ENCODE measurements at regions not wholly inside any gene's neighbourhood (a gene's known extent, or its start where the extent isn't known, plus 50 kb on each side); places are given as distances from the start of the nearest gene placed in this dataset.
"Not testable (repeated sequence)": the region's sequence is repeated elsewhere in the genome, so short reads cannot be mapped to it uniquely, and the experiment has no call there.

DNA sequence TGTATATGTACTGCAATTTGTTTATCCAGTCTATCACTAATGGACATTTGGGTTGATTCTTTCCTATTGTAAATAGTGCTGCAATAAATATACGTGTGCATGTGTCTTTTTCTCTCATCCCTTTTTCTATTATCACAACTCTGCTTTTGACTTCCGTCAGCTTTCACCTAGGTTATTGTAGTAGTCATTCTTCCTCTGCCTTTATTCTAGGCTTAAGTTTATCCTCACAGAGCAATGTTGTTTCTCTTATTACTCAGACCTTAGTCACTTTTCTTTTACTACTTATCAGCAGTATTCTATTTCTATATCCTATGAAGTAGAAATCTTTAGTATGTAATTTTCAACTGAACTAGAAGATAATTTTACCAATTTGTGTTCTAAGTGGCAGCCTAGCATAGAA is 175.3 kb upstream of the SEMA3E start:
- no peak for DNase-seq

DNA sequence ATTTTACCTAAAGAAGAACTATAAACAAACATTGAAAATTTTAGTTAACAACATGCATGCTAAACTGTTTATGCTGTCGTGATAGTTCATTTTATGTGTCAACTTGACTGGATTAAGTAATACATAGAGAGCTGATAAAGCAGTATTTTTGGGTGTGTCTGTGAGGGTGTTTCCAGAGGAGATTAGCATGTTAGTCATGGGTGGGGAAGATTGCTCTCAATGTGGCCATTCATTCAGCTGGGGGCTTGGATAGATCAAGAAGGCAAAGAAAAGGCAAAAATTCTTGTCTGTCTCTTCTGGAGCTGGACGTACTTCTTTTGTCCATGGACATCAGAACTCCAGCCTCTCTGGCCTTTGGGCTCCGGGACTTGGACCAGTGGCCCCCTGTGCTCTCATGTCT is 172.9 kb upstream of the SEMA3E start:
- no peak for DNase-seq

DNA sequence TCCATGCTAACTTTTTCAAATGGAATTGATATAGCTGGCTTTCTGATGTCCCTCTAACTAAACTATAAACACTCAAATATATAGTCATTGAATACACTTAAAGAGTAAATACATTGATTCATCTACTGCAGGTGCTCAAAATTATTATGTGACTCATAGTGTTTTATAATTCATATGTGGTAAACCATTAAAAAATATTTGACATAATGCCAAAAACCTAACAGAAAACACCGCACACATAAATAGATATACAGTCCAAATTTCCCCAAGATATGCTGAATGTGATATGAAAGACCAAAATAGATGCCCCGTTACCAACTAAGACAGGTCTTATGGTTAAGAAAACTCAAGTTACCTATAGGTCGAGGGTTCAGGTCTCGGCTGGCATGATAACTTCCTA is 171.7 kb upstream of the SEMA3E start:
- no peak for DNase-seq

DNA sequence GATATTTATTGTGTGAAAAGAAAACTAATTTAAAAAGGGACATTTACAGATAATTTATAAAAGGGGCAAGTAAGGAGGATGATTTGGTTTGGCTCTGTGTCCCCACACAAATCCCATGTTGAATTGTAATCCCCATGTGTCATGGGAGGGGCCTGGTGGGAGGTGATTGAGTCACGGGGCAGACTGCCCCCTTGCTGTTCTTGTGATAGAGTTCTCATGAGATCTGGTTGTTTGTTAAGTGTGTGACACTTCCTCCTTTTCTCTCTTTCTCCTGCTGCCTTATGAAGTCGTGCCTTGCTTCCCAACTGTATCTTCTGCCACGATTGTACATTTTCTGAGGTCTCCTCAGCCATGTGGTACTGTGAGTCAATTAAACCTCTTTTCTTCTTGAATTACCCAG is 171.0 kb upstream of the SEMA3E start:
- no peak for DNase-seq

DNA sequence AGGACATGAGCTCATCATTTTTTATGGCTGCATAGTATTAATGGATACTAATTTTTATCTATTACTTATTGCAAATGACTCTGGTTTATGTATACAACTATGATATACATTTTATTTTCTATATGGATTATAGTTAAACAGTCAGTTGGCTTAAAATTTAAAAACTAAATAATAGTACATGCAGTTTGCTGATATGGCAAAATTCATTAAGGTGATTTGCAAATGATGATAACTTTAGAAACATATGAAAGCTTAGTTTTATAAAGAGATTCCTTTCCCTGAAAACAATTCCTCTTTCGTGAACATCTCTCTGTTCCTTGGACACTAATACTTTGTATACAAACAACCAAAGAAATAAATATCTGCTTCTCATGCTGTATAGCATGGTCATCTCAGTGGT is 165.5 kb upstream of the SEMA3E start:
- no peak for DNase-seq

DNA sequence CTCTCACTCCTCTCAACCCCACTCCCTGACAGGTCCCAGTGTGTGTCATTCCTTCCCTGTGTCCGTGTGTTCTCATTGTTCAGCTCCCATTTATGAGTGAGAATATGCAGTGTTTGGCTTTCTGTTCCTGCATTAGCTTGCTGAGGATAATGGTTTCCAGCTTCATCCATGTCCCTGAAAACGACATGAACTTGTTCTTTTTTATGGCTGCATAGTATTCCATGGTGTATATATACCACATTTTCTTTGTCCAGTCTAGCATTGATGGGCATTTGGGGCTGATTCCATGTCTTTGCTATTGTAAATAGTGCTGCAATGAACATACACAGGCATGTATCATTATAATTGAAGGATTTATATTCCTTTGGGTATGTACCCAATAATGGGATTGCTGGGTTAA is 163.6 kb upstream of the SEMA3E start:
- not testable (repeated sequence) for DNase-seq

DNA sequence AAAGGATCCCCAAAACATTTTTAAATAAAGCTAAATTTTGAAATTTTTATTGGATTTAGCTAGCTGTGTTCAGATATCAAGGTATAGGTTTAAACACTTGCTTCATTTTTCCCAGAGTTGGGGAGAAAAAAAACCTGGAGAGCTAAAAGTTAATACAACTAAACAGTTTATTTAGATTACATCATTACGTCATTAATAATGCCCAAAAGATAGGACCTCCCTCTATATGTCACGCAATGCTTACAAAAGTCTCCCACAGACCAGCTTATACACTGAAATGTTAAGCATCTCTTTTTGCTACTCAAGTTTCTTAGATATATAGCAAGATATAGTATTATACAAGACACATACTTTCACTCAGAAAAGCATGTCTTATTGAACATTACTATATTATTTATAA is 160.0 kb upstream of the SEMA3E start:
- no peak for DNase-seq

DNA sequence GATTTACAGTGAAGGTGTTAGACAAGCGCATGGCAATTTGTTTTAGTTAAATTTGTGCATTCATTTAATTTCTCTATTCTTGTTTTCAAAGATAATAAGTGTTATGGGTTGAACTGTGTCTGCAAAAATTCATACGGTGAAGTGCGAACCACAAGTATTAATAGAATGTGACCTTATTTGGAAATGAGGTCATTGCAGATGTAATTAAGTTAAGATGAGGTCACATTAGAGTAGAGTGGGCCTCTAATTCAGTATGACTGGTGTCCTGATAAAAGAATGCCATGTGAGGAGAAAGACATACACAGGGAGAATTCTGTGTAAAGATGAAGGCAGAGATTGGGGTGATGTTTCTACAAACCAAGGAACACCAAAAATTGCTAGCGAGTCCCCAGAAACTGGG is 158.8 kb upstream of the SEMA3E start:
- DNase-seq = no peak

DNA sequence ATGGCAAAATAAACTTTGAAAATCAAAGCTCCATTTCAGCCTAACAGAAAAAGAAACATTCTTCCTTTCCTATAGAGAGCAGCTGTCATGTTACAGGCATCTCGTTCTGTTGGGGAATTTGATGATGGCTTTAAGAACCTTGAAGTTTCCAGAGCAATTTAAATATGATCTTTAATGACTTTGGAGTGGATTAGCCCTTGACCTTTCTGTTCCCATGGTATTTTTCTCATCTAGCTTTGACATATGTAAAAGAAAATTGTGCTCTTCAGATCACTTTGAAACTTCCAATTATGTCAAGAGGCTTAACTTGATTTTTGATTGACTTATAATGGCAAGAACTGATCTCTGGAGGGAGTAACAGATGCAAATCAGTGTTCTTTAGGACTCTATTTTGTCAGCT is 157.6 kb upstream of the SEMA3E start:
- DNase-seq = peak; percentile 96

DNA sequence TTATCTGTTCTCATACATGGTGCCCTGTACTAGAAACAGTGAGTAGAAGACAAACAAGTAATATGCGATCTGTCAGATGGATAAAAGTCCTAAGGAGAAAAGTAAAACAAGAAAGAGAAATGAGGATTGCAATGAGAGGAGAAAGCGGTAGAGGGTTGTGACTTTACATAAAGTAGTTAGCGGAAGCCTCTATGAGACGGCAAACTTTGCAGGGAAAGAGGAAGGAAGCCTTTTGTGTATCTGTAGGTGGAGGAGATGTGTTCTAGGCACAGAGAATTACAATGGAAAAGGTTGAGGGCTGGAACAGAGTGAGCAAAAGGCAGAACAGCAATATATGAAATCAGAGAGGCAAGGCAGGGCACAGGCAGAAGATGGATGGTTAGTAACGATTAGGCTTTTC is 150.4 kb upstream of the SEMA3E start:
- DNase-seq = no peak

DNA sequence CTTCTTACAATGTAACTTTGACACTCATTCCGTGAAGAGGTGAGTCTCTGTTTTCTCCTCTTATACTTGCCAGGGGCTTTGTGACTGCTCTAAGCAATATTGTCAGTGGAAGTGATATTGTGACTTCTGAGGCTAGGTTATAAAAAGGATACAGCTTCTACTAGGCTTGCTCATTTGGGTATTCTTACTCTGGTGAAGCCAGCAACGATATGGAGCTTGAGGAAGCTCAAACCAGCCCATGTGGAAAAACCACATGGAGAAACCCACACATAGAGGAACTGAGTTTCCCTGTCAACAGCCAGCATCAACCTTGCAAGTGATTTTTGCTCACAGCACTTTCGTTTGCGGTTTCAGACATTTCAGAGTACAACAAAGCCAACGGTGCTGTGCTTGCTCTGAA is 149.6 kb upstream of the SEMA3E start:
- no peak for DNase-seq

DNA sequence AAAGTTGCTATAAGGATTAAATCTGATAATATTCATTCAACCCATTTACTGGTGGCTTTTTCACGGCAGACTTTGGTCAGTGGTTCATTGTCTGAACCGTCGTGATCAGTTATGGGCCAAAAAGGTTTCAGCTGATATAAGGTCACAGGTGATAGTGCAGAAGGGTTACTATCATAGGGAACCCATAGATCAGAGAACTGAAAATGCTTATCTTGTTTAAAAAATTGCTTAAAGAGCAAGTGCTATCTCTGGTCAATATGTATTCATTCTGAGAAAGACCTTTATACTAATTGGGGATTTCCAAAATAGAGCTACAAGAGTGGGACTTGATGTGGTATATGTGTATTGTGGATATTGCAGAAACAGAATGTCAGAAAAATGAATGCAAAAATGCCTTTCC is 147.8 kb upstream of the SEMA3E start:
- no peak for DNase-seq

DNA sequence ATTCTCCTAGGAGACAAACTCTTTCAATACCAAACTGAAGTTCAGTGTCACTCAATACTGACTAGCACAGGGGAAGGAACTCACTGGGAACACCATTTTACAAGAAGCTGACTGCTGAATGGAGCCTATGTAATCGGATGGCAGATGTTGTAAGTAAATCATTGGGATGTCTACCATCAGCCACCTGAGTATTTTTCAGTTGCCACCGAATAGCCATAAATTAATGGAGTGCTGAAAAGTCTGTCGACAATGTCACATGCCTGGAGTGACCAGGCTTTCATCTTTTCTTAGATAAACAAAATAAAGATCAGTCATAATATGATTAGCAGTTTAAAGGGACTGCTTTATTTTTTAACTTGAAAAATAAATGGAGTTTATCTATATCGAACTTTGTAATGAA is 145.9 kb upstream of the SEMA3E start:
- no peak for DNase-seq

DNA sequence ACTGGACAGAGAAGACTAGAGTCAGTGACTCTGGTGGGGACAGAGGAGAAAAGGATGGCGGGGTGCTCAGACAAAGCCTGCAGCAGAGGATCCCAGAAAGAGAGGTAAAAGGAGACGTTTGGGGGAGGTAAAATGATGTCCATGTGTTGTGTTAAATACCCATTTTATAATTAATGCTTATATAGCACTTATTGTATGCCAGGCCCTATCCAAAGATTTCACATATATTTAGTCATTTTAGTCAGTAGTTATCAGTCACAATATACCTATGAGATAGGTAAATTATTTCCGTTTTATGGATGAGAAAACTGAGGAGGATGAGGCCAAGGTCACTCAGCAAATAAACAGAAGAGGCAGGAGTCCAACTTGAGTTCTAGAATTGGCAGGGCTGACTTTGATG is 144.6 kb upstream of the SEMA3E start:
- DNase-seq = no peak

DNA sequence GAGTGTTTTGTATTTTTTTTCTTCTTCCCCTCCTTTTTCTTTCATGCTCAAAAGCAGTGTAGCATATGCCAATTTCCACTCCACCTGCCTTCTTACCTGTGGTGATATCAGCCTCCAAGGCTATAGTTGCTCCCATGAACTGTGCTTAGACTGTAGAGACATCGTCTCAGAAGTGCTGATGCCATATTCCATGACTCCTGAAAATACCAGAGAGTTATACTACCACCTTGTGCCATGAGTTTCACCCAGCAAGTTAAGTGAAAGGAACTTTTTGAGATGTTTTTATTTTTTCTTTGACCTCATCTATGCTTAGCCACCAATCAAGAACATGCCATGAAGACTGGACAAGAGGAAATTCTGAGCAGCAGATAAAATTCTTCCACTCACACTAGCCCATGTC is 142.8 kb upstream of the SEMA3E start:
- no peak for DNase-seq

DNA sequence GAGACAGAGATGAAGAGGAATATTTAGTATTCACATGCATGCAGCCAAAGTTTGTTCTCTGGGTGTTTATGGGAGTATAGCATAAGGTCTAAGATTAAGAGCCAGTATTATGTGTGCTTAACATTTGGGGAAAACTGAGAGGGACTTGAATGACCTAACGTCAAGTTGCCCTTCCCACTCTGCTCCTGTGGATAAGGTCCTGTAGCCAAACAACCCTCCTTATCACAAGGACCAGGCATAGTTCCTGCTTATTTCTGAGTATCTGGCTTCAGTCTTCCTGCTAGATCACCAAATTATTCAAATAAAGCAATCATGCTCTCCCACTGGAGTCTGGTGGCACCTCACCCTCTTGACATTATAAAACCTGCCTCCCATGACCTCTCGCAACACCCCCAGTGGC is 137.9 kb upstream of the SEMA3E start:
- no peak for DNase-seq

DNA sequence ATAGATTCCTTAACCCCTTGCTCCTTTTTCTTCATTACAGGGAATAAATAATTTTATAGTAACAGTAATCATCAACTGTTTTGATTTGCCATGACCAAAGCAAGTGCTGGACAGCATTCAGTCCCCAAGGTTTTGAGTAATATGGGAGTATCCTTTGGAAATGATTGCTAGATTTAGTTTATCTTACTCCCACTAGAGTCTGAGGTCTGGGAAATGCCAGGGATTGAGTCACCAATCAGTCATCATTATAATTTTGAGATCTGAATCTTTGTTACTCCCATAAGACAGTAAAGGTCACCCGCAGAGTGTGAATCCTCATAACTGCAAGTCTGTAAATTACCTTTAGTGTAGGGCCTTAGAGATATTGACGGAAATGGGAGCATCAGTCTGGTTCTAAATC is 133.7 kb upstream of the SEMA3E start:
- no peak for DNase-seq

DNA sequence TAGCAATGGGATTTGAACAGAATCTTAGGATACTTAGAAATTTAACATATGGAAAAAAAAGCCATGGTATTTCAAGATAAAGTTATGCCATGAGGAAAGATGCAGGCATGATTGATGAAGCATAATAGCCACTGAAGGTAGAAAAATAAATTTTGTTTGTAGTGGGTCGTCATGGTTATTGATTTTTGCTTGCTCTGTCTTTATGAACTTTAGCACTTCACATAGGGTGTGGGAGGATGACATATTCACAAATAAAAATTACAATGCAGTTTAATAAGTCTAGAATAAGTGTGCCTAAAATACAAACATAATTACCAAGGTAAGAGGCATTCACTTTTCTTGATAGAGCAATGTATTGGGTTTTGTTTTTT is 129.1 kb upstream of the SEMA3E start:
- DNase-seq = no peak

DNA sequence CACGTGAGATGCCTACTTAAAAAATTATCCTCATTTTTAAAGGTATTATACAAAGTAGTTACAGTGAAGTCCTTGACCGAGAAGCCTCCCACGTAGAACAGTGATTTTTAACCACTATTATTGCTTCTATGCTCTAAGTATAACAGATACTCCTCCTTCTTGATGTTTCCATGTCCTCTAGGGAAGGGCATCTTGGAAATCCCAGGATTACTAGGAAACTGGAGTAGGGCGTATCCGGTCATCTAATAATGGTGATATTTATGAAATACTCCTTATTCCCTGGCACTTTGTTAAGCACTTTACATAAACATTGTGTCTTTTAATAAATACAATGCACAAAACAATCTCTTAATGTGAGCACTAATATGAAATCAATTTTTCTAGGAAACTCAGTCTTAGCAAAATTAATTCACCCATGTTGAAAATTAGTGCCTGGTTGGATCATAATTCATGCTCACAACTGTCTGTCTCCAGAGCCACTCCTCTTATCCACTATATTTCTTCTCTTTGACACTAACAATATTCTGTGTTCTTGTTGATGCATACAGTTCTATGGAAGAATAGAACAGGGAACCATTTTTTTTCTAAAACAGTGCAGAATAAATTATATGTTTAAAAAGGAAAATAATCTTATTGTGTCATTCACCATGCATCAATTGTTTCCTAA is 128.6 kb upstream of the SEMA3E start:
- DNase-seq = no peak

DNA sequence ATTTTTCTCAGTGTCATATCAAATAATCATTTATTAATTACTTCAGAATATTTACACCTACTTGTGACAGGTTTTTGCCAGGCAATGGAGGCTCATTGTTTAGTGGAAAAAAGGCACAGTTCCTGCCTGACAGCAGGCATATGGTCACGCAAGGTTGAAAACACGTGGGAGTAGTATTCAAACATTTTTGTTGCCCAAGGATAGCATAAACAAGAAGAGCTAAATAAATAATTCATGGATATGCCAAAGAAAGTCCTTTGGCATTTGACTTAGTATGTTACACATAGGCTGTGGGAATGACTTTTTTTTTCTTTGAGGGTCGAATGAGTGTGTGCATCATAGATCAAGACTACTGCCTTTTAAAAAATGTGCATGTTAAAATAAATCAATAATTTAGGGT is 120.5 kb upstream of the SEMA3E start:
- no peak for DNase-seq

DNA sequence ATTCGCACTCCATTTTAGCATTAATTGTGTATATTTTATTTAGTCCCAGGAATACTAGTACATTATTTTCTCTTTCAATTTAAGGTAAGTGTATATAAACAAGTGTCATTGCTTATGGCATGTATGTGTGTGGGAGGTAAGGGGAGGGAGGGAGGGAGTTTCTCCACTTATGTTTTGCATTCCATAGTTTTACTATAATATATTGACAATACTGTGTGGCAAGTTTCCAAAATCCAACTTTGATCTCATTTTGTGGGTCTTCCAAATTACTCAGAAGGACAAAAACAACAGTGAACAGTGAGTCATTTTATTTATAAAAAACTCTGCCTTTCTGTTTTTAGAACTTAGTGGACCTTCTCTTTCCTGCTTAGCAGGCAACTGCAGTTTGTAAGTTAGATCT is 102.3 kb upstream of the SEMA3E start:
- DNase-seq = no peak

DNA sequence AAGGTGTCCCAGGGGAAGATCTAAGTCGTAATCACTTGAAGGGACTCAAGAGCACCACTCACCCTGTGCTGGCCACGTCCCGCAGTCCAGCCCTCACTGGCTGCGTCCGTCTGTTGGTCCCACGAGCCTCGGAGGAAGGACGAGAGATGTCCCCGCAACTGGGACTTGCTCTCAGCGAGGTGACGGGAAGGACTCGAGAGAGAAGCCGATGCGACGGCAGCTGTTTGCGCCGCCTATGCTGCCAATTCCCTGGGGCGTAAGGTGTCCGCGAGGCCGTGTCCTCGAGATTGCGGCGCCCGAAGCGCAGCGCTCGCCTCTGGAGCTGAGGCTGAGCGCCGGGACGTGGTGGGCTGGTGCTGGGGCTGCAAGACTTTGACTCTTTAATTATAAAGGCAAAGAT is 100.6 kb upstream of the SEMA3E start:
- no peak for DNase-seq

DNA sequence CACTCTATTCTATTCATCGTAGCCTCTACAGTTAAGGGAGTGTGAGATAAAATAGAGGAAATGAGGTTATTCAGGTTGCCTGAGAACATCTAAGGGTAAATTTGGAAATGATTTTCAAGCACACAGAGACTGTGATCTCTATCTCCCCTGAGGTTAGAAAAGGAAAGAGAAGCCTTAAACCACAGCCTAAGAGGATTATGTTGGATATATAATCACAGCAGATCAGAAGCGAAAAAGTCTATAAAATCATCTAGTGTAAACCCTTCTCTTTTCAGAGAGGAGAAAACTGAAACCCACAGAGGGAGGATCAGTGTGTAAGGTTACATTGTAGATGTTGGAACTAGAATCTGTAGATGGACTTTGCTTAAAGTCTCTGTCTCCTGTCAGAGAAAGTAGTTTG is 90.6 kb upstream of the SEMA3E start:
- DNase-seq = peak; percentile 38

DNA sequence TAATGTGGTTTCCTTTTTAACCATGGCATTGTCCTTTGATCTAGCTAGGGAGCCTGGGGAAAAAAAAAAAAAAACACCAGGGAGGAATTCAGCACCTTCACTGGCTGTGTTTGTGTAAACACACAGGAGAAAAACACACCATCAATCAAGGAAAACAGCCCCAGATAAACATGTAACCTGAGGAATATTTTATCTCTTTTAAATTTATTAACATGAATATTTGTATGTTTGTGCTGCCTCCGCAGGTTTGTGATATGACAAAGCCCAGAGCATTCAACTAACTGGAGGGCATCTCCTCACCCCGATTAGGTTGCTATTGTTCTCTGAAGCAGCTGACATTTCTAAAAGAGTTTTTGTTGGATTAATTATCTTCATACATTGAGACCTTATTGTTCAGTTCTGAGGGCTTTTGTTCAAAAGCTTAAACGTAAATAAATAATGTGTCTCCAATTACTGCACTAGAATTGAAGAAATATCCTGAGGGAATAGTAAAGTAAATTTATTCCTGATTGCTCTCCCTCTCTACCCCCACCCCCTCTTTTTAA is 89.4 kb upstream of the SEMA3E start:
- DNase-seq = no peak

DNA sequence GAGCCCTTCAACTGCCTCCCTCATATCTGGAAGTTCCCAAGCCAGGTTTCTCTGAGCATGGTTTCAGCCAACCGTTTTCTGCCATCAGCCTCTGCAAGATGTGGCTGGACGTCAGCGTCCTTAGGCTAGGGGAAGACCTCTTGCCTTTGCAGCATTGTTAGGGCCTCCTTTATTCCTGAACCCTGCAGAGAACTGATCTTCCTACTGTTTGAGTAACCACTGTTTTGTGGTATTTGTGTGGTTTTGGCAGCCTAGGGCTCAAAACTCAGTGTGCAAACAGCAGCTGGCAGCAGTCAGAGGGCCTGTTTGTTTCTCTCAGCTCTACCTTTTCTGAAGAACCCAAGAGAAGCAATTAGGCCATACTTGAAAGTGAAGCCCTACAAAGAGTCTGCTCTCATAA is 83.4 kb upstream of the SEMA3E start:
- no peak for DNase-seq

DNA sequence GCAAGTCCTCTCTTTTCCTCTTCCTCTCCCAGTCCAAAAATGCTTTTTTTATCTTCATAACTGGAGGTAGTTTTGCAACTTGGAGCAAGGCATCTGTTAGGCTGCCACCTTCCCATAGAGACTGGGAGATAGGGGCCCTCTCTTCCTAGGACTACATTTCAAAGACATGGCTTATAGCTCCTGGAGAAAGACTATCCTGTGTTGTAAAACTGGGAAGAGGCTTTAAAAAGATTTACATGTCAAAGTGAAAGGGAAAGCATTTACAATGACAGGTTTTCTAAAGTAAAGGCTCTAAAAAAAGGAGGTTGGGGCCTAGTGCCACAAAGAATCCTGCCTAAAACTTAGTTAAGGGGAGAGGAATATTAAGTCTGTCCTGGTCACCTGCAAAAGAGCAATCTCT is 82.2 kb upstream of the SEMA3E start:
- DNase-seq = no peak

Measured in NCI-H524 treated with DMSO at 0.1 percent for 48 hours (cell line).